ENCODE measurements at regions not wholly inside any gene's neighbourhood (a gene's known extent, or its start where the extent isn't known, plus 50 kb on each side); places are given as distances from the start of the nearest gene placed in this dataset.

- no peak overlapping the region for H3K4me2 ChIP-seq (ENCODE audit: insufficient read depth, insufficient read length, low read length)
These were observed 192.4 kb upstream of the MYLIP start for GRCh38 chr6:15936503-15936902.

More at GRCh38 chr6:15936503-15936902, 192.4 kb upstream of the MYLIP start:
- no peaks in the 10 kb centered on the region for H3K23me2 ChIP-seq (ENCODE audit: insufficient read length, low read depth, low read length, poor library complexity, severe bottlenecking)
- no peak overlapping the region for H3T11ph ChIP-seq (ENCODE audit: low read length)
- Mint-ChIP-seq H3K27ac (no peak overlapping the region), H3K4me3 (no peak overlapping the region), H3K9me3 (peaks cover 31 to 37% of the 10 kb centered on the region in 2 experiments), H3K27me3 (ENCODE audit: low read depth) (peaks cover 3% of the 10 kb centered on the region; the same call in 1 of the 2 replicates), H3K4me1 (peaks cover 0 to 6% of the 10 kb centered on the region in 2 experiments; a peak in 2 of 4 replicates), H3K36me3 (ENCODE audit: insufficient read depth in 1 of 3, low read depth in 3 of 3) (peaks cover 15 to 42% (median 17%) of the 10 kb centered on the region in 3 experiments)
- peaks cover 7% of the 10 kb centered on the region for H3K9me3 ChIP-seq (ENCODE audit: control insufficient read depth, low read depth, low read length)
- no peak overlapping the region for H3K23ac ChIP-seq (ENCODE audit: insufficient read length, low read depth, low read length)
- no peak overlapping the region for H3K27ac ChIP-seq (ENCODE audit: insufficient read length, low read depth, low read length)
- WGBS (ENCODE audit: extremely low coverage, insufficient read length, low lambda C conversion rate) = no CpG with 5 or more reads among the region's 1 CpG
- no peak overlapping the region for H2AFZ ChIP-seq (ENCODE audit: low read length)
- H3K56ac ChIP-seq (ENCODE audit: insufficient read length, low read depth, low read length) = no peak overlapping the region
- H2BK15ac ChIP-seq (ENCODE audit: low read depth, low read length) = no peak overlapping the region
- no peak overlapping the region for H2BK20ac ChIP-seq (ENCODE audit: low read depth, low read length, poor library complexity, severe bottlenecking)
- no peaks in the 10 kb centered on the region for H3K27me3 ChIP-seq (ENCODE audit: insufficient read depth, low read length)
- no peaks in the 10 kb centered on the region for H3K4me1 ChIP-seq (ENCODE audit: insufficient read depth, low read length)
- H4K5ac ChIP-seq (ENCODE audit: insufficient read length, low read depth, low read length) = no peak overlapping the region
- no peak overlapping the region for H3K4ac ChIP-seq (ENCODE audit: low read depth, low read length)
- H2BK120ac ChIP-seq (ENCODE audit: low read depth, low read length, poor library complexity, severe bottlenecking) = no peak overlapping the region
- no peak overlapping the region for H3K9ac ChIP-seq (ENCODE audit: extremely low read depth, insufficient read length, low read length)
- H2BK5ac ChIP-seq (ENCODE audit: insufficient read length, low read length) = no peak overlapping the region
- no peaks in the 10 kb centered on the region for H3K79me2 ChIP-seq (ENCODE audit: insufficient read depth, low read length)
- no peak overlapping the region for H4K91ac ChIP-seq (ENCODE audit: insufficient read length, low read depth, low read length)
- no peak overlapping the region for H2BK12ac ChIP-seq (ENCODE audit: insufficient read length, low read depth, low read length)
- no peaks in the 10 kb centered on the region for H4K20me1 ChIP-seq (ENCODE audit: control insufficient read depth, insufficient read depth, insufficient read length)
- no peaks in the 10 kb centered on the region for H3K79me1 ChIP-seq (ENCODE audit: insufficient read depth, low read depth, low read length, poor library complexity, severe bottlenecking)
- DNase-seq = no peak
- no peak overlapping the region for H3K14ac ChIP-seq (ENCODE audit: insufficient read depth, low read length)
- no peak for TF ChIP-seq CTCF (conservative IDR thresholded peaks at IDR 0.05)
- no peak overlapping the region for H2AK5ac ChIP-seq (ENCODE audit: insufficient read length, low read length)
- H3K18ac ChIP-seq (ENCODE audit: insufficient read length, low read depth, low read length) = no peak overlapping the region
- no peak overlapping the region for H4K8ac ChIP-seq (replicated peaks; ENCODE audit: insufficient read length, low read depth, low read length)
